GM18873 (cell line): ENCODE measurements at regions not wholly inside any gene's neighbourhood (a gene's known extent, or its start where the extent isn't known, plus 50 kb on each side); places are given as distances from the start of the nearest gene placed in this dataset.

ENCODE experiments used
- ATAC-seq: cut with Tn5 transposase; IDR thresholded peaks from one replicate; pipeline ENCODE4 v1.9.1; 2021; ENCODE audit warnings: mild to moderate bottlenecking, moderate library complexity, moderate number of reproducible peaks; ENCODE audit not compliant: unreplicated experiment, low FRiP score

GRCh38 chr6:165988302-165988756, 179.3 kb downstream of the TBXT start:
- ATAC-seq = no peak

- no peak for ATAC-seq
Measured at GRCh38 chr6:165987483-165988301, 180.0 kb downstream of the TBXT start.

- no peak for ATAC-seq
Measured at GRCh38 chr6:165986914-165987482, 180.7 kb downstream of the TBXT start.

- ATAC-seq = no peak
Measured at GRCh38 chr6:165986311-165986913, 181.2 kb downstream of the TBXT start.

- ATAC-seq = no peak
Measured at GRCh38 chr6:165985806-165986299, 181.8 kb downstream of the TBXT start.

- no peak for ATAC-seq
Measured at GRCh38 chr6:165985281-165985805, 182.3 kb downstream of the TBXT start.

- ATAC-seq = no peak
Measured at GRCh38 chr6:165984729-165985275, 182.8 kb downstream of the TBXT start.

- ATAC-seq = no peak
Measured at GRCh38 chr6:165983112-165984072, 184.3 kb downstream of the TBXT start.

- ATAC-seq = no peak
Measured at GRCh38 chr6:165978476-165978875, 189.2 kb downstream of the TBXT start.

GRCh38 chr6:165976684-165977083, 191.0 kb downstream of the TBXT start:
- ATAC-seq = no peak

- no peak for ATAC-seq
Measured at GRCh38 chr6:165974817-165975216, 192.8 kb downstream of the TBXT start.

- no peak for ATAC-seq
Measured at GRCh38 chr6:165973473-165973872, 194.2 kb downstream of the TBXT start.

- no peak for ATAC-seq
Measured at GRCh38 chr6:165972139-165972802, 195.4 kb downstream of the TBXT start.

GRCh38 chr6:165971202-165971601, 196.4 kb downstream of the TBXT start:
- no peak for ATAC-seq

- no peak for ATAC-seq
Measured at GRCh38 chr6:165970001-165970400, 197.7 kb downstream of the TBXT start.

- ATAC-seq = no peak
Measured at GRCh38 chr6:165969184-165969583, 198.5 kb downstream of the TBXT start.

GRCh38 chr6:165968408-165968807, 199.2 kb downstream of the TBXT start:
- no peak for ATAC-seq

- no peak for ATAC-seq
Measured at GRCh38 chr6:165967810-165968407, 199.7 kb downstream of the TBXT start.

- no peak for ATAC-seq
Measured at GRCh38 chr6:165963750-165964149, 203.9 kb downstream of the TBXT start.
